ENCODE measurements at regions not wholly inside any gene's neighbourhood (a gene's known extent, or its start where the extent isn't known, plus 50 kb on each side); places are given as distances from the start of the nearest gene placed in this dataset.
A peak's percentile ranks its signal among the peaks of the same experiment; 100 is the strongest.

DNA sequence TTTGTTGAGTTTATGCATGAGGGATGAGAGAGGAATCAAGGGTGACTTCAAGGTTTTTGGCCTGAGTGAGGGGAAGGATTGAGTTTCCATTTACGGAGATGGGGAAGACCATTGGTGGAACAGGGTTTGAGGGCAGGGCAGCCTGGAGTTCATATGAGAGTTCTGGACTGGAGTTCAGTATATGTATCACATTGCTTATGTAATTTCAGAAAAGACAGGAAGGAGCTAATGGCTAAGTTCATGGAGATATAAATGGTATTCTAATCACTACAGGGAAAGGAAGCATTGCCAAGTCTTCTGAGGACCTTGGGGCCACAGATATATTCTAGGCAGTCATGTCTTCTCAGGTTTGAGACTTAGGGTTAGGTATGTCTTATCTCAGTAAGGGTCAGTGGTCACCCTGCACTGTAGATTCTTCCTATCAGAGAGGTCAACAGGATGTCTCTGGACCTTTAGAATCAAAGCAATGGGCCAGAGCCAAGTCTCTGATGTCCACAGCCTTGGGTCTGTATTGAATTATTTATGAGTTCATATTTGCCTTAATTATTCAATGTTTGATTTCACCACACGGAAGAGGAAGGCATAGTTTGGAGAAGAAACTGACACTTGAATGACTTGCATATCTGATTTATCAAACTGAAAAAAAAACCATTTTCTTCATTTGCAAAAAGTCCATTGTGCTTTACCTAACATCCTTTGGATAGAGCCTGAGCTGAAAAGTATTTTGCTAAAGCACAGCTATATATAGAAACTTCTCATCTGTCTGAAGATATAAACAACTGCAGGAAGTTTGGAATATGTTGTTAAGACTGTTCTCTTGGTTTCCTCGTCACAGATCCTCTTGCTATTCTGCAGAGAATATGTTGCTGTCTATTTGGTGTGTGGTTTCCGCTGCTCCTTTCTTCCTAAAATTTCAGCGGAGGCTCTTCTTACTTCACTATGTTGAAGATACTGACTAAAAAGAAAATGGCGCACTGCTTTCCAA, 139.5 kb downstream of the PDGFRA start:
- Histone ChIP-seq H3F3A (ENCODE audit: insufficient read depth) (no peaks in the 10 kb centered on the region), H3K27me3 (replicated peaks; ENCODE audit: insufficient read depth) (peaks cover 12% of the 10 kb centered on the region; the same call in 1 of the 2 replicates), H2AFZ (no peak overlapping the region), H4K20me1 (ENCODE audit: insufficient read depth) (no peaks in the 10 kb centered on the region), H3K9me2 (ENCODE audit: insufficient read depth) (no peaks in the 10 kb centered on the region), H3K4me3 (no peak overlapping the region), H3K27ac (no peak overlapping the region), H3K4me2 (ENCODE audit: unreplicated experiment) (no peak overlapping the region), H3K9ac (no peak overlapping the region), H3K4me1 (ENCODE audit: insufficient read depth) (no peaks in the 10 kb centered on the region), H3K79me2 (ENCODE audit: insufficient read depth) (no peaks in the 10 kb centered on the region), H3K9me3 (ENCODE audit: low read depth) (no peaks in the 10 kb centered on the region), H3K36me3 (ENCODE audit: low read depth) (no peaks in the 10 kb centered on the region)
- in situ Hi-C loops (cut with MboI): no loop called here
- DNase-seq: no peak
- TF ChIP-seq EZH2 (IDR thresholded peaks at IDR 0.05; ENCODE audit: insufficient read depth, poor library complexity, severe bottlenecking) (no peak), EZH2phosphoT487 (IDR thresholded peaks at IDR 0.05; ENCODE audit: insufficient read depth, low read depth) (no peak)
- WGBS, 2 experiments (ENCODE audit: low coverage in 1 of 2, low lambda C conversion rate in 2 of 2, missing lambda C conversion rate in 2 of 2): 56 to 64% methylated on average over 6 of the region's 6 CpGs

DNA sequence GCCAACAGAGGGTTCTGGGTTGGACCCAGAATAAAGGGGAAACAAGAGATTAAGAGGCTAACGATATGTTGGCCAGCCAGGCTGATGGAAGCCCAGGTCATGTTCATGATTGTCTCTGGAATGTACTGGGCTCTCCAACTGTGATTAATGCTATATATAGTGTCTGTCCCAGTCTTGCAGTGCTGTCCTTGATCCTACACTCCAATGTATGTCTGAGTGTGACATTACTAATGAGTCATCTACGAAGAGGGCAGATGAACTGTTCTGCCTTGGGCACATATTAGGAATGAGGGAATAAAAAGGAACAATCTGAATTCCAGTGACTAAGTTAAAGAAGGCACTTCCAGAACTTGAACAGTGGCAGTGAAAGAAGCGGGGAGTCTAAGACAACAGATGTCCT, 142.1 kb downstream of the PDGFRA start:
- Histone ChIP-seq H3K36me3 (ENCODE audit: low read depth) (no peaks in the 10 kb centered on the region), H3K27me3 (replicated peaks; ENCODE audit: insufficient read depth) (peaks cover 12% of the 10 kb centered on the region; the same call in 1 of the 2 replicates), H3K27ac (no peak overlapping the region), H4K20me1 (ENCODE audit: insufficient read depth) (no peaks in the 10 kb centered on the region), H2AFZ (no peak overlapping the region), H3K79me2 (ENCODE audit: insufficient read depth) (no peaks in the 10 kb centered on the region), H3F3A (ENCODE audit: insufficient read depth) (no peaks in the 10 kb centered on the region), H3K4me2 (ENCODE audit: unreplicated experiment) (no peak overlapping the region), H3K4me1 (ENCODE audit: insufficient read depth) (no peaks in the 10 kb centered on the region), H3K4me3 (no peak overlapping the region), H3K9me3 (ENCODE audit: low read depth) (no peaks in the 10 kb centered on the region), H3K9ac (no peak overlapping the region), H3K9me2 (ENCODE audit: insufficient read depth) (no peaks in the 10 kb centered on the region)
- no peak for TF ChIP-seq EZH2 (IDR thresholded peaks at IDR 0.05; ENCODE audit: insufficient read depth, poor library complexity, severe bottlenecking)
- TF ChIP-seq EZH2phosphoT487 (IDR thresholded peaks at IDR 0.05; ENCODE audit: insufficient read depth, low read depth): no peak
- DNase-seq: peak; percentile 7
- in situ Hi-C loops (cut with MboI): no loop called here
- 51 to 72% methylated on average over 3 of the region's 3 CpGs for WGBS, 2 experiments (ENCODE audit: low coverage in 1 of 2, low lambda C conversion rate in 2 of 2, missing lambda C conversion rate in 2 of 2)

DNA sequence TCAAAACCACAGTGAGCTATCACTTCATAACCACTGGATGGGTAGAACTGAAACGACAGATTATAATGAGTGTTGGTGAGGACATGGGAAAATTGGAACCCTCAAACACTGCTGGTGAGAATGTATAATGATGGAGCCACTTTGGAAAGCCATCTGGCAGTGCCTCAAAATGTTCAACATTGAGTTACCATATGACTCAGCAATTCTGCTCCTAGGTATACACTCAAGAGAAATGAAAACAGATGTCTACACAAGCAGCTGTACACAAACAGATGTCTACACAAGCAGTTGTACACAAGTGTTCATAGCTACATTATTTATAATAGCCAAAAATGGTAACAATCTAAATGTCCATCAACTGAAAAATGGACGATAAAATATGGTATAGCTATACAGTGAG, 143.9 kb downstream of the PDGFRA start:
- Histone ChIP-seq H3K4me1 (ENCODE audit: insufficient read depth) (no peaks in the 10 kb centered on the region), H3K79me2 (ENCODE audit: insufficient read depth) (no peaks in the 10 kb centered on the region), H3K9ac (no peak overlapping the region), H4K20me1 (ENCODE audit: insufficient read depth) (no peaks in the 10 kb centered on the region), H3F3A (ENCODE audit: insufficient read depth) (no peaks in the 10 kb centered on the region), H3K9me3 (ENCODE audit: low read depth) (no peaks in the 10 kb centered on the region), H3K27me3 (replicated peaks; ENCODE audit: insufficient read depth) (peaks cover 12% of the 10 kb centered on the region; the same call in 1 of the 2 replicates), H3K4me2 (ENCODE audit: unreplicated experiment) (no peak overlapping the region), H3K27ac (no peak overlapping the region), H3K36me3 (ENCODE audit: low read depth) (no peaks in the 10 kb centered on the region), H3K9me2 (ENCODE audit: insufficient read depth) (no peaks in the 10 kb centered on the region), H3K4me3 (no peak overlapping the region), H2AFZ (no peak overlapping the region)
- in situ Hi-C loops (cut with MboI): no loop called here
- 43 to 44% methylated on average over 2 of the region's 2 CpGs for WGBS, 2 experiments (ENCODE audit: low coverage in 1 of 2, low lambda C conversion rate in 2 of 2, missing lambda C conversion rate in 2 of 2)
- no peak for TF ChIP-seq EZH2phosphoT487 (IDR thresholded peaks at IDR 0.05; ENCODE audit: insufficient read depth, low read depth)
- TF ChIP-seq EZH2 (IDR thresholded peaks at IDR 0.05; ENCODE audit: insufficient read depth, poor library complexity, severe bottlenecking): no peak
- peak; percentile 3 for DNase-seq

DNA sequence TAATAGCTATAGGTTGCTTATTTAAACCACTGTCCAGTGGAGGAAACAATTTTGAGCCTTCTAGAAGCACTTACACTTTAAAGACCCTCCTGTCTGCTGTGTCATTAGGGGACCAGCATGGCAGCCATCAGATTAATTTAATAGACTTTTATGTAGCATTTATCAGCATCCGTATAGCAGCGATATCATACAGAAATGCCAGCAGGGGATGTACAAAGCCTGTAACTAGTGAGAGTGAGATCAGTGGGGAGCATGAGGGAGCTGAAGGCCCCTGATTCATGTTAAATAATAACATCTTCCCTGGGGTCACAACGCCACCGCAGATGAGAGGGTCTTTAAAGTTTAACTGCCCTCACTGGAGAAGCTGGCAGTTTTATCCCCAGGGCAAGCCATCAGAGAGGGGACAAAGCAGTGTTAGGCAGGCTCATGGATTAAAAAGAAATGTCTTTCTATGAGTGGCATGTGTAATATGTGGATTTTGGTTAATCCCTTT, 144.7 kb downstream of the PDGFRA start:
- no peak for DNase-seq
- Histone ChIP-seq H3K4me3 (no peak overlapping the region), H3K9me3 (ENCODE audit: low read depth) (no peaks in the 10 kb centered on the region), H3K4me2 (ENCODE audit: unreplicated experiment) (no peak overlapping the region), H2AFZ (no peak overlapping the region), H3K36me3 (ENCODE audit: low read depth) (no peaks in the 10 kb centered on the region), H3K9me2 (ENCODE audit: insufficient read depth) (no peaks in the 10 kb centered on the region), H3F3A (ENCODE audit: insufficient read depth) (no peaks in the 10 kb centered on the region), H3K27ac (no peak overlapping the region), H3K79me2 (ENCODE audit: insufficient read depth) (no peaks in the 10 kb centered on the region), H3K4me1 (ENCODE audit: insufficient read depth) (no peaks in the 10 kb centered on the region), H4K20me1 (ENCODE audit: insufficient read depth) (no peaks in the 10 kb centered on the region), H3K9ac (no peak overlapping the region), H3K27me3 (replicated peaks; ENCODE audit: insufficient read depth) (peaks cover 11% of the 10 kb centered on the region; the same call in 1 of the 2 replicates)
- TF ChIP-seq EZH2phosphoT487 (IDR thresholded peaks at IDR 0.05; ENCODE audit: insufficient read depth, low read depth): no peak
- in situ Hi-C loops (cut with MboI): no loop called here
- WGBS, 2 experiments (ENCODE audit: low coverage in 1 of 2, low lambda C conversion rate in 2 of 2, missing lambda C conversion rate in 2 of 2): 66 to 69% methylated on average over 4 of the region's 4 CpGs
